ENCODE measurements at regions not wholly inside any gene's neighbourhood (a gene's known extent, or its start where the extent isn't known, plus 50 kb on each side); places are given as distances from the start of the nearest gene placed in this dataset.
"Not testable (repeated sequence)": the region's sequence is repeated elsewhere in the genome, so short reads cannot be mapped to it uniquely, and the experiment has no call there.

- Histone ChIP-seq H3K79me2 (ENCODE audit: insufficient read depth, low read length) (no peaks in the 10 kb centered on the region), H3K27ac (ENCODE audit: low read depth, low read length) (no peak overlapping the region), H3K4me2 (ENCODE audit: insufficient read depth, low read length) (no peak overlapping the region), H3K4me3 (ENCODE audit: insufficient read depth, low read length) (no peak overlapping the region), H3K4me1 (ENCODE audit: insufficient read depth, low read length) (no peaks in the 10 kb centered on the region), H3K9me3 (ENCODE audit: low read depth, low read length) (no peaks in the 10 kb centered on the region), H3K27me3 (ENCODE audit: insufficient read depth, low read length) (no peaks in the 10 kb centered on the region), H3K36me3 (ENCODE audit: insufficient read depth, low read length) (no peaks in the 10 kb centered on the region), H2AFZ (ENCODE audit: low read length) (no peak overlapping the region), H4K20me1 (ENCODE audit: insufficient read depth, low read length) (no peaks in the 10 kb centered on the region)
- DNase-seq (ENCODE audit: insufficient read length, low spot score, missing footprints): no peak
- TF ChIP-seq, protein P1, sequence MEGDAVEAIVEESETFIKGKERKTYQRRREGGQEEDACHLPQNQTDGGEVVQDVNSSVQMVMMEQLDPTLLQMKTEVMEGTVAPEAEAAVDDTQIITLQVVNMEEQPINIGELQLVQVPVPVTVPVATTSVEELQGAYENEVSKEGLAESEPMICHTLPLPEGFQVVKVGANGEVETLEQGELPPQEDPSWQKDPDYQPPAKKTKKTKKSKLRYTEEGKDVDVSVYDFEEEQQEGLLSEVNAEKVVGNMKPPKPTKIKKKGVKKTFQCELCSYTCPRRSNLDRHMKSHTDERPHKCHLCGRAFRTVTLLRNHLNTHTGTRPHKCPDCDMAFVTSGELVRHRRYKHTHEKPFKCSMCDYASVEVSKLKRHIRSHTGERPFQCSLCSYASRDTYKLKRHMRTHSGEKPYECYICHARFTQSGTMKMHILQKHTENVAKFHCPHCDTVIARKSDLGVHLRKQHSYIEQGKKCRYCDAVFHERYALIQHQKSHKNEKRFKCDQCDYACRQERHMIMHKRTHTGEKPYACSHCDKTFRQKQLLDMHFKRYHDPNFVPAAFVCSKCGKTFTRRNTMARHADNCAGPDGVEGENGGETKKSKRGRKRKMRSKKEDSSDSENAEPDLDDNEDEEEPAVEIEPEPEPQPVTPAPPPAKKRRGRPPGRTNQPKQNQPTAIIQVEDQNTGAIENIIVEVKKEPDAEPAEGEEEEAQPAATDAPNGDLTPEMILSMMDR (IDR thresholded peaks at IDR 0.05; ENCODE audit: extremely low read depth, low read depth, low read length): no peak
These were observed 102.1 kb upstream of the GPR6 start for GRCh38 chr6:109875973-109876372.

- DNase-seq (ENCODE audit: insufficient read length, low spot score, missing footprints): peak; percentile 21
- no peaks in the 10 kb centered on the region for H3K4me1 ChIP-seq (ENCODE audit: insufficient read depth, low read length)
- H3K36me3 ChIP-seq (ENCODE audit: insufficient read depth, low read length): no peaks in the 10 kb centered on the region
- no peaks in the 10 kb centered on the region for H3K27me3 ChIP-seq (ENCODE audit: insufficient read depth, low read length)
- TF ChIP-seq, protein P1 (IDR thresholded peaks at IDR 0.05; ENCODE audit: extremely low read depth, low read depth, low read length): no peak
- H3K4me3 ChIP-seq (ENCODE audit: insufficient read depth, low read length): no peak overlapping the region
- no peak overlapping the region for H3K4me2 ChIP-seq (ENCODE audit: insufficient read depth, low read length)
- H3K9me3 ChIP-seq (ENCODE audit: low read depth, low read length): no peaks in the 10 kb centered on the region
- no peak overlapping the region for H2AFZ ChIP-seq (ENCODE audit: low read length)
- no peaks in the 10 kb centered on the region for H3K79me2 ChIP-seq (ENCODE audit: insufficient read depth, low read length)
- H4K20me1 ChIP-seq (ENCODE audit: insufficient read depth, low read length): no peaks in the 10 kb centered on the region
- no peak overlapping the region for H3K27ac ChIP-seq (ENCODE audit: low read depth, low read length)
These were observed 100.8 kb upstream of the GPR6 start for GRCh38 chr6:109877028-109878004.

- not testable (repeated sequence) for H3K9me3 ChIP-seq (ENCODE audit: low read depth, low read length); H3K79me2 ChIP-seq (ENCODE audit: insufficient read depth, low read length); H3K27me3 ChIP-seq (ENCODE audit: insufficient read depth, low read length); H3K27ac ChIP-seq (ENCODE audit: low read depth, low read length); H4K20me1 ChIP-seq (ENCODE audit: insufficient read depth, low read length); H3K4me3 ChIP-seq (ENCODE audit: insufficient read depth, low read length); H3K4me1 ChIP-seq (ENCODE audit: insufficient read depth, low read length); H2AFZ ChIP-seq (ENCODE audit: low read length); H3K36me3 ChIP-seq (ENCODE audit: insufficient read depth, low read length); DNase-seq (ENCODE audit: insufficient read length, low spot score, missing footprints); H3K4me2 ChIP-seq (ENCODE audit: insufficient read depth, low read length)
These were observed 100.0 kb upstream of the GPR6 start for GRCh38 chr6:109878005-109878690.

GRCh38 chr6:109879081-109879480, 99.0 kb upstream of the GPR6 start:
- not testable (repeated sequence) for H3K4me3 ChIP-seq (ENCODE audit: insufficient read depth, low read length); H3K27ac ChIP-seq (ENCODE audit: low read depth, low read length); DNase-seq (ENCODE audit: insufficient read length, low spot score, missing footprints); H3K36me3 ChIP-seq (ENCODE audit: insufficient read depth, low read length); H3K4me2 ChIP-seq (ENCODE audit: insufficient read depth, low read length); H3K79me2 ChIP-seq (ENCODE audit: insufficient read depth, low read length); H3K9me3 ChIP-seq (ENCODE audit: low read depth, low read length); H2AFZ ChIP-seq (ENCODE audit: low read length); H4K20me1 ChIP-seq (ENCODE audit: insufficient read depth, low read length); H3K4me1 ChIP-seq (ENCODE audit: insufficient read depth, low read length); H3K27me3 ChIP-seq (ENCODE audit: insufficient read depth, low read length)
